Thoracic aorta (tissue), 2 donors: ENCODE measurements at regions not wholly inside any gene's neighbourhood (a gene's known extent, or its start where the extent isn't known, plus 50 kb on each side); places are given as distances from the start of the nearest gene placed in this dataset.

Source experiments
- ATAC-seq: fragments of 150-250 bp; one replicate; pipeline ENCODE4 v1.8.0; 2017; ENCODE audit warnings: low read depth; ENCODE audit not compliant: insufficient number of reproducible peaks, low FRiP score
- DNase-seq: peaks from one replicate; pipeline ENCODE4 v3.0.0-alpha.2; 2020; ENCODE audit warnings: low spot score
- H3K27ac ChIP-seq, 2 donors: fragments of 200-600 bp; sonication (generic); 1 replicate in 1 of 2; 2 replicates in 1 of 2; pipeline ENCODE4 v1.5.1; 2016; ENCODE audit warnings: mild to moderate bottlenecking in 2 of 2, moderate library complexity in 2 of 2
- H3K27me3 ChIP-seq: fragments of 200-600 bp; sonication (generic); replicated peaks from 2 replicates; pipeline ENCODE4 v1.6.0; 2016; ENCODE audit warnings: mild to moderate bottlenecking; ENCODE audit not compliant: insufficient read depth
- H3K36me3 ChIP-seq: fragments of 200-600 bp; sonication (generic); one replicate; pipeline ENCODE4 v1.5.1; 2016
- H3K4me1 ChIP-seq, 2 donors: fragments of 200-600 bp; sonication (generic); 1 replicate in 1 of 2; 2 replicates in 1 of 2; pipeline versions ENCODE4 v1.5.1 to v1.6.0; 2016; ENCODE audit warnings: low read depth in 2 of 2, mild to moderate bottlenecking in 1 of 2; ENCODE audit not compliant: control insufficient read depth in 1 of 2
- H3K4me3 ChIP-seq: fragments of 200-600 bp; sonication (generic); 2 replicates; pipeline ENCODE4 v1.5.1; 2016; ENCODE audit warnings: mild to moderate bottlenecking
- H3K9me3 ChIP-seq: fragments of 200-600 bp; sonication (generic); 2 replicates; pipeline ENCODE4 v1.5.1; 2016
- TF ChIP-seq, protein P1 (sequence below): fragments of 200-600 bp; sonication (generic); IDR thresholded peaks from one replicate; pipeline ENCODE4 v1.5.1; 2019; ENCODE audit warnings: antibody characterized with exemption

GRCh38 chr2:240347949-240348500 lies 87.4 kb upstream of the GPC1 start:
- no peaks in the 10 kb centered on the region for H3K27me3 ChIP-seq
- no peak for ATAC-seq
- TF ChIP-seq, protein P1, sequence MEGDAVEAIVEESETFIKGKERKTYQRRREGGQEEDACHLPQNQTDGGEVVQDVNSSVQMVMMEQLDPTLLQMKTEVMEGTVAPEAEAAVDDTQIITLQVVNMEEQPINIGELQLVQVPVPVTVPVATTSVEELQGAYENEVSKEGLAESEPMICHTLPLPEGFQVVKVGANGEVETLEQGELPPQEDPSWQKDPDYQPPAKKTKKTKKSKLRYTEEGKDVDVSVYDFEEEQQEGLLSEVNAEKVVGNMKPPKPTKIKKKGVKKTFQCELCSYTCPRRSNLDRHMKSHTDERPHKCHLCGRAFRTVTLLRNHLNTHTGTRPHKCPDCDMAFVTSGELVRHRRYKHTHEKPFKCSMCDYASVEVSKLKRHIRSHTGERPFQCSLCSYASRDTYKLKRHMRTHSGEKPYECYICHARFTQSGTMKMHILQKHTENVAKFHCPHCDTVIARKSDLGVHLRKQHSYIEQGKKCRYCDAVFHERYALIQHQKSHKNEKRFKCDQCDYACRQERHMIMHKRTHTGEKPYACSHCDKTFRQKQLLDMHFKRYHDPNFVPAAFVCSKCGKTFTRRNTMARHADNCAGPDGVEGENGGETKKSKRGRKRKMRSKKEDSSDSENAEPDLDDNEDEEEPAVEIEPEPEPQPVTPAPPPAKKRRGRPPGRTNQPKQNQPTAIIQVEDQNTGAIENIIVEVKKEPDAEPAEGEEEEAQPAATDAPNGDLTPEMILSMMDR, result no peak
- H3K27ac ChIP-seq, result no peak overlapping the region
- no peak for DNase-seq
- H3K4me1 ChIP-seq, result no peaks in the 10 kb centered on the region
- no peak overlapping the region for H3K4me3 ChIP-seq
- H3K36me3 ChIP-seq, result no peaks in the 10 kb centered on the region
- peaks cover 6% of the 10 kb centered on the region for H3K9me3 ChIP-seq

DNA sequence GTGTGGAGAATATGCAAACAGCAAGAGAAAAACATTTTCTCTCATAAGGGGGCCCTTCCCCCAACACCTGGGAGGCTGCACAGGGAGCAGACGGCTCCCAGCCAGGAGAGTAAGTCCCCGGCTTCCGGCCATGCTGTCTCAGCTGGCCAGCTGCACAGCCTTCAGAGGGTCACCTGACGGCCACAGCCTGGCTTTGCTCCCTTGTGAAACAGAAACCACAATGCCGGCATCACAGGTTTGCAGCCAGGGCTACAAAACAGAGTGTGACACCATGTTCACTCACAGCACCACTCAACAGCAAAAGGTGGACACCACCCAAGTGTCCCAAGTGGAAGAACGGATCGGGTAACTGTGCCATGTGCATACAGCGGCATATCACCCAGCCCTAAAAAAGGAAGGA lies 86.9 kb upstream of the GPC1 start:
- no peaks in the 10 kb centered on the region for H3K4me1 ChIP-seq
- H3K27ac ChIP-seq, result no peak overlapping the region
- H3K27me3 ChIP-seq, result no peaks in the 10 kb centered on the region
- H3K9me3 ChIP-seq, result peaks cover 6% of the 10 kb centered on the region
- TF ChIP-seq, protein P1, result no peak
- ATAC-seq (no peak), DNase-seq (no peak)
- no peaks in the 10 kb centered on the region for H3K36me3 ChIP-seq
- no peak overlapping the region for H3K4me3 ChIP-seq

DNA sequence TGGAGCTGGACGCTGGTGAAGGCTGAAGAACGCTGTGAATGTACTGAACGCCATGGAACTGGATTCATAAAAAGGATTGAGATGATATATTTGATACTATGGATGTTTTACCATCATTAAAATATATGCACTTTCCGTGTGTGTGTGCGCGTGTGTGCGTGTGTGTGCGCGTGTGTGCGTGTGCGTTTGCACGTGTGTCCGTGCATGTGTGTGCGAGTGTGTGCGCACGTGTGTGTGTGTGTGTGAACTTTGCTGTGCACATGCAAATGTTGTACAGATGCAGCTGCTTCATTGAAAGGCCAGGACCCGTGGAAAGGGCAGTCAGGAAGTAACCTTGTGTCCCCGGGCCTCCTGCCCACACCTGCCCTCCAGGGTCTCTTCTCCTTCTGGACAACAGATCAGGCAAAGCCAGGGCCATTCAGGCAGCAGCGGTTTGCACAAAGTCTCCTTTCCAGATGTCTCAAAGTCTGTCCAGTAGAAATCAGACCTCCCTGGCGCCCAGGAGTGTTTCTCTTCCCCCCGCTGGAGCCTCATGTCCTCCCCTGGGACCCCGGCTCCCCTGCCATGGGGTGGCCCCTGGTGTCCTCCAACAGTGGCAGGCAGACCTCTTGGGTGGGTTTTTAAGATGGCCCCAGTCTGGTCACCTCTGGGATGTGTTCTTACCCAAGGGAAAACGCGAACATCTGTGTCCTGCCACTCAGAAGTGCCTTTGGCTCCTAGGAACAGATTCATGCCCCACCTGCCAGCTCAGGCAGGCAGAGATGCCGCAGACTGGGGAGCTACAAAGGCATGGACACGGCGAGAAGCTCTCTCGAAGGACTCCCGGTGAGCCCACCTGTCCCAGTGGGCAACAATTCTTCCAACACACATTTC lies 86.1 kb upstream of the GPC1 start:
- Histone ChIP-seq H3K4me1 (no peaks in the 10 kb centered on the region), H3K27ac (no peak overlapping the region), H3K4me3 (no peak overlapping the region), H3K36me3 (no peaks in the 10 kb centered on the region), H3K27me3 (no peaks in the 10 kb centered on the region), H3K9me3 (peaks cover 6% of the 10 kb centered on the region)
- ATAC-seq, result no peak
- DNase-seq, result no peak
- TF ChIP-seq, protein P1, result no peak

DNA sequence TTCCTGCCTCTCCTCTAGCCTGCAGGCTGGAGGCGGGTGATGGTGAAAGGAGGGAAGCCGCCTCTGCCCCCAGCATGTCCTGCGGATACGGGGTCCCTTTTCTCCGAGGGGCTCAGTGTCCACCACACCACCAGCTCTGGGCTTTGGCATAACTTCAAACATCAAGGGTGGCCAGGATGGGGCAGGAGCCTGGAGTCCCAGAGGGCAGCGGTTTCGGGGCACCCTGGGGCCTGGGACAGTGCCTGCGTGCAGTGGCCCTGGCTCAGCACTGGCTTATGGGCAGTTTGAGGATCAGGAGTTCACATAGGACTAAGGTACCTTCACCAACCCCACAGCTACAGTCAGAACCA lies 85.5 kb upstream of the GPC1 start:
- Histone ChIP-seq H3K4me1 (peaks cover 0 to 1% of the 10 kb centered on the region in 2 donors), H3K27ac (no peak overlapping the region), H3K9me3 (peaks cover 4% of the 10 kb centered on the region), H3K36me3 (no peaks in the 10 kb centered on the region), H3K4me3 (no peak overlapping the region), H3K27me3 (no peaks in the 10 kb centered on the region)
- DNase-seq (no peak), ATAC-seq (no peak)
- TF ChIP-seq, protein P1, result no peak

- no peak overlapping the region for H3K27ac ChIP-seq
- no peaks in the 10 kb centered on the region for H3K27me3 ChIP-seq
- no peaks in the 10 kb centered on the region for H3K9me3 ChIP-seq
- ATAC-seq (no peak), DNase-seq (no peak)
- H3K4me3 ChIP-seq, result no peak overlapping the region
- no peaks in the 10 kb centered on the region for H3K36me3 ChIP-seq
- TF ChIP-seq, protein P1, result no peak
- peaks cover 0 to 6% of the 10 kb centered on the region in 2 donors for H3K4me1 ChIP-seq
These were observed 84.8 kb upstream of the GPC1 start for GRCh38 chr2:240350696-240351087.
